Epithelial cell of proximal tubule (primary cell): ENCODE measurements at regions not wholly inside any gene's neighbourhood (a gene's known extent, or its start where the extent isn't known, plus 50 kb on each side); places are given as distances from the start of the nearest gene placed in this dataset.
A peak's percentile ranks its signal among the peaks of the same experiment; 100 is the strongest.
"Not testable (repeated sequence)": the region's sequence is repeated elsewhere in the genome, so short reads cannot be mapped to it uniquely, and the experiment has no call there.

Experiments
- DNase-seq: peaks from one replicate; pipeline ENCODE4 v3.0.0-alpha.2; 2011; ENCODE audit warnings: low read depth
- H3K4me3 ChIP-seq: 2 replicates; pipeline ENCODE4 v1.5.1; 2011; ENCODE audit warnings: low read depth, mild to moderate bottlenecking, low read length
- TF ChIP-seq, protein P1 (sequence below): conservative IDR thresholded peaks from 2 replicates; pipeline ENCODE4 v1.5.1; 2012; ENCODE audit warnings: low read depth, mild to moderate bottlenecking, low read length

DNA sequence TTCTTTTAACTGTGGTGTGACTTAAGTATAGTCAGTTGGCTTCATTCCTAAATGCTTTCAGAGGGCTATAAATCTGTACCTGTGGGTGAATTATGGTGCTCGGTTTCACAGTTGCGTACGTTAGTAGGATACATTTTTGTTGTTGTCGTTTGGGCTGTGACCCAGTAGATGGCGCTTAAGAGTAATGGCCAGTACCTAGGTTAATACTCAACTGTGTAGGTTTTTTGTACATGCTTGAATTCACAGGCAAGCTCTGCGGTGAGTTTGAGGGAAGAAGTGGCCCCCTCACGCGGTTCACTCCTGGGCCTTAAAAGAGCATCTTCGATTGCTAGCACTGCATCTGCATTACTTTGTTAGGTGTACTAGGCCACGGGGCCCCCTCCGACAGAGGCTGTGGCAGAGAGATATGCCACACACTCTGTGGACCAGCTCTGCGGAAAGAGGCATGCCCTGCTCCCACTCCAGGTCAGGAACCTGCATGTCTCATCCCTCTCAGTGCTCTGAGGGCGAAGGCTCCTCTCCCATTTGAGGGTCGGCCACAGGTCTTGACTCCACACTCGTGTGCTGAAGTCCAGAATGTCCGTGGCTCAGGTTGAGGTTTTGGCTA, 224.6 kb upstream of the TBL1Y start:
- H3K4me3 ChIP-seq, DNase-seq: not testable (repeated sequence)

DNA sequence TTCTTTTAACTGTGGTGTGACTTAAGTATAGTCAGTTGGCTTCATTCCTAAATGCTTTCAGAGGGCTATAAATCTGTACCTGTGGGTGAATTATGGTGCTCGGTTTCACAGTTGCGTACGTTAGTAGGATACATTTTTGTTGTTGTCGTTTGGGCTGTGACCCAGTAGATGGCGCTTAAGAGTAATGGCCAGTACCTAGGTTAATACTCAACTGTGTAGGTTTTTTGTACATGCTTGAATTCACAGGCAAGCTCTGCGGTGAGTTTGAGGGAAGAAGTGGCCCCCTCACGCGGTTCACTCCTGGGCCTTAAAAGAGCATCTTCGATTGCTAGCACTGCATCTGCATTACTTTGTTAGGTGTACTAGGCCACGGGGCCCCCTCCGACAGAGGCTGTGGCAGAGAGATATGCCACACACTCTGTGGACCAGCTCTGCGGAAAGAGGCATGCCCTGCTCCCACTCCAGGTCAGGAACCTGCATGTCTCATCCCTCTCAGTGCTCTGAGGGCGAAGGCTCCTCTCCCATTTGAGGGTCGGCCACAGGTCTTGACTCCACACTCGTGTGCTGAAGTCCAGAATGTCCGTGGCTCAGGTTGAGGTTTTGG, 208.8 kb upstream of the TBL1Y start:
- DNase-seq, H3K4me3 ChIP-seq: not testable (repeated sequence)

DNA sequence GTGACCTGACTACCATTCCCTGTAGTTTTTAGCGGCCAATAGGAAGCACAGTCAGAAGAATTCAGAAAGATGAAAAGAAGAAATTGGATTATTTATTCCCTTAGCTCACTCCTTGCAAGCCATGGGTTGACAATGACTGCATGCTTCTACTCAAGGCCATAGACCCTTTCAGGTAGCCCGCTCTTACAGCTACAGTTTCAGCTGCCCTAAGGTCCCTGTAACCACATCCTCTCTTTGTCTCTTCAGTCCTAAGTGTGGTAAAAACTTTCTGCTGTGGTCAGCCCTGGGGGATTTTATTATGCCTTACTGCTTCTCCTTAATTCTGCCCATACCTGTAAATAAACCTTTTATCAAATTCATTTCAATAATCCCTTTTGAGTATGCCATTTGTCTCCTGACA, 189.1 kb upstream of the TBL1Y start:
- DNase-seq, H3K4me3 ChIP-seq: not testable (repeated sequence)

DNA sequence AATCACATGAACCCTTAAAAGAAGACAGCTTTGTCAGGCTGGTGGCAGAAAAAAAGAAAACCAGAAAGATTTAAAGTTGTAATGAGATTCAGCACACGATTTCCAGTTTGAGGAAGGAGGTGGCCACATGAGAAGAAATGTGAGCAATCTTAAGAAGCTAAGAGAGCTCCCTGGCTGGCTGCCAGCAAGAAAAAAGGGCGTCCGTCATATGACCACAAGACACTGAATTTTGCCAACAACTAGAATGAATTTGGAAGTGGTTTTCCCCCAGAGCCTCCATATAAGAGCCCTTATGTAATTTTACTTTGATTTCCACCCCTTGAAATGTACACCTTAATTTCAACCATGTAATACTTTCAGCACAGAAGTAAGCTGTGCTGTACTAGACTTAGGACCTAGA, 163.3 kb upstream of the TBL1Y start:
- DNase-seq, H3K4me3 ChIP-seq: not testable (repeated sequence)

DNA sequence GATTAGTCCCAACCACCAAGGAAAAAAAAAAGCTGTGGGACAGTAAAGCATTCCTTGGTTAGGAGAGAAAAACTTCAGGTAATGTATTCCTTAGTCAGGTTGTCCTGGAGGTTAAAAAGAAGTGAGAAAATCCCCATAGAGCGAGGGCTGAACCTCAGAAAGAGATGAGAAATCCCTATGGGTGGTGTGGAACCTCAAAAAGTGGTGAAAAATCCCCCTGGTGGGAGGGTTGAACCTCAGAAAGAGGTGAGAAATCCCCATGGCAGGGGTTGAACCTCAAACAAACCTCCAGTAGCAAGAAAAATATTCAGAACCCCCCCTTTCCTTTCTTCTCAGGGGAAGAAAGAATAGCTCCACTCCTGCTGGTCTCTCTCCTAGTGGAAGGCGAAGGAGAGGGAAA, 128.2 kb upstream of the TBL1Y start:
- TF ChIP-seq, protein P1, sequence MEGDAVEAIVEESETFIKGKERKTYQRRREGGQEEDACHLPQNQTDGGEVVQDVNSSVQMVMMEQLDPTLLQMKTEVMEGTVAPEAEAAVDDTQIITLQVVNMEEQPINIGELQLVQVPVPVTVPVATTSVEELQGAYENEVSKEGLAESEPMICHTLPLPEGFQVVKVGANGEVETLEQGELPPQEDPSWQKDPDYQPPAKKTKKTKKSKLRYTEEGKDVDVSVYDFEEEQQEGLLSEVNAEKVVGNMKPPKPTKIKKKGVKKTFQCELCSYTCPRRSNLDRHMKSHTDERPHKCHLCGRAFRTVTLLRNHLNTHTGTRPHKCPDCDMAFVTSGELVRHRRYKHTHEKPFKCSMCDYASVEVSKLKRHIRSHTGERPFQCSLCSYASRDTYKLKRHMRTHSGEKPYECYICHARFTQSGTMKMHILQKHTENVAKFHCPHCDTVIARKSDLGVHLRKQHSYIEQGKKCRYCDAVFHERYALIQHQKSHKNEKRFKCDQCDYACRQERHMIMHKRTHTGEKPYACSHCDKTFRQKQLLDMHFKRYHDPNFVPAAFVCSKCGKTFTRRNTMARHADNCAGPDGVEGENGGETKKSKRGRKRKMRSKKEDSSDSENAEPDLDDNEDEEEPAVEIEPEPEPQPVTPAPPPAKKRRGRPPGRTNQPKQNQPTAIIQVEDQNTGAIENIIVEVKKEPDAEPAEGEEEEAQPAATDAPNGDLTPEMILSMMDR = no peak
- no peak for DNase-seq

DNA sequence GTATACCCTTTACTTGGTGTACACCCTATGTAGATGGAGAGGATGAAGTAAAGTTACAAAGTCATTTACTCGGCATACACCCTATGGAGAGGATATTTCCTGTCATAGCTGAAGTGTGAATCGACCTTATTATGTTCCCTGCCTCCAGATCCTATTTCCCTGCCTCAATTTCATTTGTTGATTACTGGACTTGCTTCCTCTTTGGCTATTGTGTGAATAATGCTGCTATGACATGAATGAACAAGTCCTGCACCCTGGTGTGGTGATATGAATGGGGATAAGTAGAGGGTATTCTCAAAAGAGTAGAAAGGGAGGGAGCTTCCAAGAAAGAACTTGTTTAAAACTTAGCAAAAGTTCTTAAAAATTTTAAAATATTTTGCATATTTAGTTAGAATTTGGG, 123.5 kb upstream of the TBL1Y start:
- TF ChIP-seq, protein P1 = no peak
- H3K4me3 ChIP-seq = no peak overlapping the region
- DNase-seq = no peak

More for the DNA sequence above, 128.2 kb upstream of the TBL1Y start:
- no peak overlapping the region for H3K4me3 ChIP-seq

DNA sequence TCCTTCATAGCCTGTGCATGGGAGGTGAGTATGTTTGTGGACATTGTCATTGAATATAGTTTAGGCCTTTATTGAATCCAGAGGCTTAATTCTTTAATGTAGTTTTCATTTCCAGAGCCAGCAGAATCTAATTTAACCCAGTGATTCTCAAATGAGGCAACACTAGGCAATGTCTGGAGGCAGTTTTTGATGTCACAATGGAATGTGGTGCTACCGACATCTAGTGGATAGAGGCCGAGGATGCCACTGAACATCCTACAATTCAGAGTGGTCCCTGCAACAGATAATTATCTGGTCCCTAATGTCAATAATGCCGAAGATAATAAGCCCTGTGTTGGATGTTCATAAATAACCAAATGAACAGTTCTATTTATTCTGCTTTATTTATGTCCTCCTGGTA, 98.9 kb upstream of the TBL1Y start:
- TF ChIP-seq, protein P1 = peak; percentile 70
- no peak overlapping the region for H3K4me3 ChIP-seq
- no peak for DNase-seq
